KMS-11 (cell line): ENCODE measurements at regions not wholly inside any gene's neighbourhood (a gene's known extent, or its start where the extent isn't known, plus 50 kb on each side); places are given as distances from the start of the nearest gene placed in this dataset.

Source experiments
- H2AFZ ChIP-seq: fragments of 200-600 bp; sonication (generic); 2 replicates; pipeline ENCODE4 v1.6.1; 2016; ENCODE audit warnings: antibody characterized with exemption, mixed run types, low read depth
- H3K27ac ChIP-seq: fragments of 200-600 bp; sonication (generic); 2 replicates; pipeline ENCODE4 v1.6.1; 2016; ENCODE audit warnings: mild to moderate bottlenecking, mixed run types
- H3K27me3 ChIP-seq: fragments of 200-600 bp; sonication (generic); 2 replicates; pipeline ENCODE4 v1.6.1; 2017; ENCODE audit warnings: mild to moderate bottlenecking, low read depth, mixed run types, moderate library complexity; ENCODE audit not compliant: insufficient read depth
- H3K36me3 ChIP-seq: fragments of 200-600 bp; sonication (generic); 2 replicates; pipeline ENCODE4 v1.6.1; 2017; ENCODE audit warnings: mild to moderate bottlenecking, mixed run types; ENCODE audit not compliant: insufficient read depth
- H3K4me1 ChIP-seq: fragments of 200-600 bp; sonication (generic); 2 replicates; pipeline ENCODE4 v1.6.1; 2016; ENCODE audit warnings: mild to moderate bottlenecking, low read depth, mixed run types; ENCODE audit not compliant: poor library complexity, severe bottlenecking
- H3K4me2 ChIP-seq: fragments of 200-600 bp; sonication (generic); 2 replicates; pipeline ENCODE4 v1.7.0; 2016; ENCODE audit warnings: mild to moderate bottlenecking, mixed run types
- H3K4me3 ChIP-seq: fragments of 200-600 bp; sonication (generic); IDR thresholded peaks from 2 replicates; pipeline ENCODE4 v1.6.1; 2017; ENCODE audit warnings: low read depth, low read length, mixed read lengths; ENCODE audit not compliant: insufficient read depth
- H3K79me2 ChIP-seq: fragments of 200-600 bp; sonication (generic); 2 replicates; pipeline ENCODE4 v1.6.1; 2016; ENCODE audit warnings: low read depth, mixed run types; ENCODE audit not compliant: insufficient read depth
- H3K9ac ChIP-seq: fragments of 200-600 bp; sonication (generic); 2 replicates; pipeline ENCODE4 v1.6.1; 2016; ENCODE audit warnings: mild to moderate bottlenecking, mixed run types
- H4K20me1 ChIP-seq: fragments of 200-600 bp; sonication (generic); 2 replicates; pipeline ENCODE4 v1.6.1; 2016; ENCODE audit warnings: mild to moderate bottlenecking, mixed run types; ENCODE audit not compliant: insufficient read depth
- TF ChIP-seq, protein P1 (sequence below): fragments of 200-600 bp; sonication (generic); conservative IDR thresholded peaks from 2 replicates; pipeline ENCODE4 v1.6.1; 2017; ENCODE audit warnings: low read depth, mild to moderate bottlenecking, antibody characterized with exemption, low read length, moderate library complexity, mixed read lengths

DNA sequence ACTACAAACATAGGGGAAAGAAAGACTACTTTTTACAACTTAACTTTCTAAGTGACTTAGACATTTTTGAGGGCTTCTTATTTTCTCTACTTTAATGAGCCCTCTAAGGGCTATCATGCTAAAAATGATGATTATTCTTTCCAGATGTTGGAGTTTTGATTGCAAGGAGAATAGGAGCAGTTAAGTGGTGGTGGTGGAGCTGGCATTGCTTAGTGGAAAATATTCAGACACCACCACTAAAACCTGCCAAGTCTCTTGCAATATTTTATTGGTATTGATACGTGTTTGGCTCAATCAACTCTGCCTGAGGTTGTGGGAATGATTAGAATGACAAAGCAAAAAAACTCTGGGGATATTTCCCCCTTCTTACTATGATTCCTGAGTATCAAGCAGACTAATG lies 82.6 kb upstream of the PTGFR start:
- TF ChIP-seq, protein P1, sequence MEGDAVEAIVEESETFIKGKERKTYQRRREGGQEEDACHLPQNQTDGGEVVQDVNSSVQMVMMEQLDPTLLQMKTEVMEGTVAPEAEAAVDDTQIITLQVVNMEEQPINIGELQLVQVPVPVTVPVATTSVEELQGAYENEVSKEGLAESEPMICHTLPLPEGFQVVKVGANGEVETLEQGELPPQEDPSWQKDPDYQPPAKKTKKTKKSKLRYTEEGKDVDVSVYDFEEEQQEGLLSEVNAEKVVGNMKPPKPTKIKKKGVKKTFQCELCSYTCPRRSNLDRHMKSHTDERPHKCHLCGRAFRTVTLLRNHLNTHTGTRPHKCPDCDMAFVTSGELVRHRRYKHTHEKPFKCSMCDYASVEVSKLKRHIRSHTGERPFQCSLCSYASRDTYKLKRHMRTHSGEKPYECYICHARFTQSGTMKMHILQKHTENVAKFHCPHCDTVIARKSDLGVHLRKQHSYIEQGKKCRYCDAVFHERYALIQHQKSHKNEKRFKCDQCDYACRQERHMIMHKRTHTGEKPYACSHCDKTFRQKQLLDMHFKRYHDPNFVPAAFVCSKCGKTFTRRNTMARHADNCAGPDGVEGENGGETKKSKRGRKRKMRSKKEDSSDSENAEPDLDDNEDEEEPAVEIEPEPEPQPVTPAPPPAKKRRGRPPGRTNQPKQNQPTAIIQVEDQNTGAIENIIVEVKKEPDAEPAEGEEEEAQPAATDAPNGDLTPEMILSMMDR: no peak
- no peaks in the 10 kb centered on the region for H3K27me3 ChIP-seq
- no peak overlapping the region for H3K27ac ChIP-seq
- H3K4me2 ChIP-seq: no peak overlapping the region
- H4K20me1 ChIP-seq: no peaks in the 10 kb centered on the region
- H2AFZ ChIP-seq: no peak overlapping the region
- H3K4me3 ChIP-seq: no peak overlapping the region
- H3K79me2 ChIP-seq: no peaks in the 10 kb centered on the region
- no peaks in the 10 kb centered on the region for H3K4me1 ChIP-seq
- no peak overlapping the region for H3K9ac ChIP-seq
- no peaks in the 10 kb centered on the region for H3K36me3 ChIP-seq

DNA sequence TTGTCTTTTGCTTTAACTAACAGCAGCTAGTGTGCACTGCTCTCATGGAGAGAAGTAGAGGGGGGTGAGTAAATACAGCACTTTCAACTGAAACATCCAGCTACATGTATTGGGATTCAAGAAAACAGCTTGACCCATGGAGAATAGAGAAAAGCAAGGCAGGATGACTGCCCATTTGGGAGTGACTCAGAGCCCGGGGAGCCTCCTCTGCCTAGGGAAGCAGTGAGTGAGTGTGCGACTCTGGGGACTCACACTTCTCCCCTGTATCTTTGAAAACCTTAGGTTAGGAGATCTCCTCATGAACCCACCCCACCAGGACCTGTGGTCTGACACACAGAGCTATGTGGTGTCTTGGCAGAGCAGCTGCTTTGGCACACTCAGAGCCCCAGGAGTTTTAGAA lies 82.0 kb upstream of the PTGFR start:
- Histone ChIP-seq H3K4me3 (no peak overlapping the region), H4K20me1 (no peaks in the 10 kb centered on the region), H3K4me1 (no peaks in the 10 kb centered on the region), H3K36me3 (no peaks in the 10 kb centered on the region), H3K4me2 (no peak overlapping the region), H3K27ac (no peak overlapping the region), H2AFZ (no peak overlapping the region), H3K9ac (no peak overlapping the region), H3K27me3 (no peaks in the 10 kb centered on the region), H3K79me2 (no peaks in the 10 kb centered on the region)
- TF ChIP-seq, protein P1: no peak

DNA sequence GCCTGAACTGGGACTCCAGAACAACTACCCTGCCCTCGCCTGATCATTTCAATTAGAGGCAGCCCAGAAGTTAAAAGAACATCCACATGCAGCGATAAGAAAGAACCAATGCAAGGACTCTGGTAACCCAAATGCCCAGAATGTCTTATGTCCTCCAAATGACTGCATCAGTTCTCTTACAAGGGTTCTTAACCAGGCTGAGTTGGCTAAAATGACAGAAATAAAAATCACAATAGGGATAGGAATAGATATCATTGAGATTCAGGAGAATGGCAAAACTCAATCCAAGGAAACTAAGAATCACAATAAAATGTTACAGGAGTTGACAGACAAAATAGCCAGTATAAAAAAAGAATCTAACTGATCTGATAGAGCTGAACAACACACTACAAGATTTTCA lies 80.1 kb upstream of the PTGFR start:
- Histone ChIP-seq H3K36me3 (no peaks in the 10 kb centered on the region), H3K27me3 (no peaks in the 10 kb centered on the region), H3K9ac (no peak overlapping the region), H3K4me3 (no peak overlapping the region), H3K4me2 (no peak overlapping the region), H4K20me1 (no peaks in the 10 kb centered on the region), H3K27ac (no peak overlapping the region), H3K79me2 (no peaks in the 10 kb centered on the region), H2AFZ (no peak overlapping the region), H3K4me1 (no peaks in the 10 kb centered on the region)
- TF ChIP-seq, protein P1: no peak

DNA sequence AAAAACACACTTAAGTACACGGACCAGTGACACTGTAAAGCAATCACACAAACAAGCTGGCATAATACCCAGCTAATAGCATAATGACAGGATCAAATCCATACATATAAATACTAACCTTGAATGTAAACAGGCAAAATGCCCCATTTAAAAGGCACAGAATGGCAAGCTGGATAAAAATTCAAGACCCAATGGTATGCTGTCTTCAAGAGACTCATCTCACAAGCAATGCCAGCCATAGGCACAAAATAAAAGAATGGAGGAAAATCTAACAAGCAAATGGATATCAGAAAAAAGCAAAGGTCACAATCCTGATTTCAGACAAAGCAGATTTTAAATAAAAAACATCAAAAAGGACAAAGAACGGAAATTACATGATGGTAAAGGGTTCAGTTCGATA lies 79.1 kb upstream of the PTGFR start:
- no peaks in the 10 kb centered on the region for H3K27me3 ChIP-seq
- no peaks in the 10 kb centered on the region for H3K79me2 ChIP-seq
- H3K9ac ChIP-seq: no peak overlapping the region
- no peaks in the 10 kb centered on the region for H3K4me1 ChIP-seq
- no peak overlapping the region for H3K27ac ChIP-seq
- TF ChIP-seq, protein P1: no peak
- H3K4me2 ChIP-seq: no peak overlapping the region
- H2AFZ ChIP-seq: no peak overlapping the region
- H3K4me3 ChIP-seq: no peak overlapping the region
- H3K36me3 ChIP-seq: no peaks in the 10 kb centered on the region
- no peaks in the 10 kb centered on the region for H4K20me1 ChIP-seq

DNA sequence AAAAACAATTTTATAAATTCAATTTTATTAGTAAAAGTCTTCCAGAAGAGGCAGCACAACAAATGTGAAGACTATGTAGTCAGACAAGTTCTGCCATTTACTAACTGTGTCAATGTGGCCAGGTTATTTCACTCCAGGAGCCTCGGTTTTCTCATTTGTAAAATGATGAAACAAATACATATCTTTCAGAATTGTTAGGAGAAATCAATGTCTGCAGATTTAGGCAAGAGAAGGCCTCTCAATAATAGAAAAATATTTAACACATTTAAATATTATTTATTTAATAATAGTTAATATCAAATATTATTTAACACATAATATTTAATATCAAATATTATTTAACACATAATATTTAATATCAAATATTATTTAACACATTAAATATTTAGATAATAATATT lies 75.6 kb upstream of the PTGFR start:
- Histone ChIP-seq H3K36me3 (no peaks in the 10 kb centered on the region), H3K79me2 (no peaks in the 10 kb centered on the region), H2AFZ (no peak overlapping the region), H3K27me3 (no peaks in the 10 kb centered on the region), H3K27ac (no peak overlapping the region), H4K20me1 (no peaks in the 10 kb centered on the region), H3K4me1 (peaks cover 18% of the 10 kb centered on the region), H3K9ac (no peak overlapping the region), H3K4me3 (no peak overlapping the region), H3K4me2 (no peak overlapping the region)
- TF ChIP-seq, protein P1: no peak
